NCI-H1105 (cell line): ENCODE measurements at regions not wholly inside any gene's neighbourhood (a gene's known extent, or its start where the extent isn't known, plus 50 kb on each side); places are given as distances from the start of the nearest gene placed in this dataset.
A peak's percentile ranks its signal among the peaks of the same experiment; 100 is the strongest.
"Not testable (repeated sequence)": the region's sequence is repeated elsewhere in the genome, so short reads cannot be mapped to it uniquely, and the experiment has no call there.

ENCODE experiments used
- DNase-seq: peaks from one replicate; lab custom pipeline; 2025; lab: John Stamatoyannopoulos, UW

DNA sequence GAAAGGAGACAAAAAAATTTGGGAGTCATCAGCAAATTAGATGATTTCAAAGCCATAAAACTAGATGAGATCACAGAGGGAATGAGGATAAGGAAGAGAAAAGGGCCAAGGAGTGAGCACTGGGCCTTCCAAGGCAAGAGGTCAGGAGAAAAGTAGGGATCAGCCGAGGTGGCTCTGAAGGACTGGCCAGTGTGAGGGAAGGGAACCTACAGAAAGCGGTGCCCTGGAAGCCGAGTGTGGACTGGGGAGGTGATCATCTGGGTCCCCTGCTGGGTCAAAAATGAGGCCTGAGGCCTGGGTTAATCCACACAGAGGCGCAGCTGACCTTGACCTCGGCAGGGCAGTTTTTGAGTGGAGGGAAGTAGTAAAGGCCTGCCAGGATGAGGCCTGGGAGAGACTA, 133.8 kb downstream of the SMIM20 start:
- DNase-seq = no peak

DNA sequence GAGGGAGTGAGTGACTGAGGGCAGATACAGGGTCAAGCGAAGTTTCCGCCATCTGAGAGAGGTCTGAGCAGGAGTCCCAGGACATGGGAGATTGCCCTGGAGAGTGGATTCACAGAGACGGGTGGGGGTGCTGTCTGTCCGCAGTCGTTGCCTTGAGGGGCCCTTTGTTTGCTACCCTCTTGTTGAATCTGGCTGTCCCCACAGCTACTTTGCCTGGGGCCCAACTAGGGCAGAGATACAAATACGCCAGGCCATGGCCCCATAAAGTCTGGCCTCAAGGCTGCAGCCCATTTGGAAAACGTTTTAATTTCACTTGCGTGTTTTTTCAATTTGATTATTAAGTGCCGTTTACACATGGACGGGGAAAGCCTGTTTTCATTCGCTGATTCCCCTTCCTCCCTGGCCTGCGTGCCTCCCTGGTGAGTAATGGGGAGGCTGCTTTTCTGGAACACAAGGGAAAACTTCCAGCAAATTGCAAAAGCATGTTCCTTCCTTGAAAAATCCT, 134.4 kb downstream of the SMIM20 start:
- no peak for DNase-seq

DNA sequence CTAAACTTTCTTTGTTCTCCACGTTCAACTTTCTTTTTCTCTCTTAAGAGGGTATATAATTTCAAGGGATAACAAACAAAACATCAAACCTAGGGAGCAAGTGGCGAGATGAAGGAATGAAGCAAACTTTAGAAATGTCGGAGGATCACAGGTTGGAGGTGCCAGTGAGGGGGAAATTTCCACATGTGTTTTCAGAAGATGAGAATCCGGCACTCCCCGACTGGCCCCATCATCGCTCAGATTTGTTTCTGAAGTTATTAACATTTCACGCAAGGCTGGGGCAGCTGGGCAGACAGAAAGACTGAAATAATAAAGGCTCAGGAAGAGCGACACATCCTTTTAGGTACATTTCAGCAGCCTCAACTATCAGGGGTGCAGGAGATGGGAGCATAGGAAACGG, 134.9 kb downstream of the SMIM20 start:
- no peak for DNase-seq

DNA sequence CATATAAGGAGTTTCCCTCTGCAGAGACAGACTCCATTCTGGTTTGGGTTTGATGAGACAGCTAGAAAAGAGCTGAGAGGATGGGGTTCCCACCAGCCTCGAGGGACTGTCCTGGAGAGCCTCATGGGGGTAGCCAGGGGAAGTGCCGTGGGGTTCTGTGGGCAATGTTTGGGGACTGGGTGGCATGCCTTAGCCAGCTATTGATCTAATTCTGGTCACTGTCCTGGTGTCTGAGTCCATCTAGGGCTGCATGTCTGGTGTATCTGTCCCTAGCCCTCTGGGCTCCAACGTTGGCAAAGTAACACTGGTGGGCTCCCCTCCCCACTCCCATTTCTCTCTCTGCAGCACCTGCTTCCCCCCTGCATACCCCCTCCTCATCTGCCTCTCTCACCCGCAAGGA, 135.4 kb downstream of the SMIM20 start:
- no peak for DNase-seq

DNA sequence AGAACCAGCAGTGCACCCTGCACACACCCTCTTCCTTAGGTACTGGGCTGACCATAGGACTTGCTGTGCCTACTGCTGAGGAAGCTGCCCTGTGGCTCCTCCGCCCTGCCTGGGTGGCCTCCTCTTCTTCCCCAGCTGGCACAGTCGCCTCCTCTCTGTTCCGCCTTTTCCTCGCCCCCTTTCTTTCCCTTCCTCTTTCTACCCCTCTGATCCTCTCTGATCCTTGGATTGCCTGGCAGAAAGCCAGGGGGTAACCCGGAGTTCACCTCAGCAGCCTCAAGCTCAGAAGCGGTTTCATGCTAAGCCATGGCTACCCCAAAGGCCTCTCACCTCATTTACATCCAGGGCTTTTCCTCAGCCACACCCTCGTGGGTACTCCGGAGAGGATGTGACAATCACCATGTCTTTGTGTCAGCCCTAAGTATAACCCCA, 136.2 kb downstream of the SMIM20 start:
- no peak for DNase-seq

DNA sequence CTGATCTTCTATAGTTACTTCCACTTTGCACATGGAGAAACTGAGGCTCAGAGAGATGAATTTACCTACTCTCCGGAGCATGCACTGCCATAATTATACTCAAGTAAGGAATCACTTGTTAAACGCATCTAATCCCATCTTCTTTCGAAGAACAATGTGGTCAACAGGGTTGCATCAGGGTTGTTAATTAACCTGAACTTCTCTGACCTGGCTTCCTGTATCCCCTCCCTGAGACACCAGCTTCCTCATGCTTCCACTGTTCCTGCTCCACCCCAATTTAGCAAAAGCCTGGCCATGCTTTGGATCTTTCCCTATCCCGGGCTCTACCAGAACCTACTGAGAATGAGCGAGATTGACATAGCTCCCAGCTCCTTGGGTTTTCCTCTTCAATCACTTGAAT, 136.7 kb downstream of the SMIM20 start:
- DNase-seq = no peak

DNA sequence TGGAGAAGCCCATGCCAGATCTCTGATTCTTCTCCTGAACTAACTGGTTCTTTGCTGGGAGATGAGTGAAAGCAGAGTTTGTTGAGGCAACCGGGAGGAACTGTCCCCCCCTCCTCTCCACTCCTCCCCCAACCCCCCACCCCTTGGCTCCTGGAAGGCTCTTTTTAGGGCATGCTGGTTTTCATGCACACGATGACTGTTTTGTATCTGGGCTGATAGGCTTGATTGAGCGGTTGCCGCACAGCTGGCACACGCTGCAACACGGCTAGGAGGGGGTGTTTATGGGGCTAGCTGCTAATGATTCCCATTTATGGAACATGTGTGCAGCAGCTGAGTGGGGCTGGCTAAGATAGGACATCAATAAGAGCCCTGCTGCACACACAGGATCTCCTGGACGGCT, 137.2 kb downstream of the SMIM20 start:
- DNase-seq = no peak

DNA sequence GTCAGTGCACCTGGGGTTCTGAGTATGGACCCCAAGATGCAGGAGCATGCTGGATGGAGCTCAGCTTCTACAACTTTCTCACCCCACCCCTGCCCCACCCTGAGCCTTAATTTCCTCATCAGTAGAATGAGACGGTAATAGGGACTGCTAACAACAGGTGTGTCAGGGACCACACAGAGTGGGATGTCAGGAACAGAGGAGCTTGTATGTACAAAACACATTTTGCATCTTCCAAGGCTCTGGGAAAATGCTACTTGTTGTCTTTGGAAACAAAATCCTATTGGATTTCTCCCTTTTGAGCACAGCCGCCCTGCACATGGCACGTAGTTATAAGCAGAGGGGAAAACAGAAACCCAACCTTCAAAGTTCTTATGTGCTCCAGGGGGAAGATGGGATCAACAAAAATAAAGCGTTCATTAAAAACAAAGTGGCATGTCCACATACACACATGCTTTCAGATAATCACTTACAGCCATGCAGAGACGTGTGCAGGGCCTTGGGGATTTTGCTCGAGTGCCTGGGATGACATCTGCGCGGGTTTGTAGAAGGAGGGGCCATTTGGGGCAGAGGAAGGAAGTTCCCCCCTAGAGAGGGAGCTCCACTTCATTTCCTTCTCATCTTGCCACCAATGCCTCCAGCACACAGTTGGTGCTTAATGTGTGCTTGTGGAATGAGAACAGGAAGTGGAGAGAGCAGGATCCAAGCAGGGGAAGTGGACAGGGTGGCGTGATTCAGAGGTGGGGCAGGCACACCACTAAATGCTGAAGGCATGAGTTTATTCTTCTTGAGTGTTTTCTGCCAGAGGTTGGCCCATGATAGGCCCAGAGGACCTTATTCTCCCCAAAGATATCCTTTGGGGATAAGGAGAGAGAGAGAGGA, 138.9 kb downstream of the SMIM20 start:
- no peak for DNase-seq

DNA sequence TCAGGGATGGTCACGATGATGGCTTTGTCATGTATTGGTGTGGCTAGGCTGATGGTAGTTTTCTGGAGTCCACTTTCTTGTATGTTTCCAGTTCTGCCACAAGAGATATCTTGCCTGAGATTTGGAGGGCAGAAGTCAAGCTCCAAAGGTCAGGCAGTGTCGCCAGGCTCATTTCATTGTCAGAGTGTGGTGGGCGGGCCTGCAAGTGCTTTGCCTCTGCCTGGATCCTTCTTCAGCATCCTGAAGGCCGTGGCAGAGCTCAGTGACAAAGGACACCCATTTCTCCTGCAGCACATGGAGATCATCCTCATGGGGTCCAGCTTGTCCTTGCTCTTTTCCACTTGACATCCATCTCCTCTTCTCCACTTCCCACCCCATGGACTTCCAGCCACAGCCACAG, 139.7 kb downstream of the SMIM20 start:
- DNase-seq = no peak

DNA sequence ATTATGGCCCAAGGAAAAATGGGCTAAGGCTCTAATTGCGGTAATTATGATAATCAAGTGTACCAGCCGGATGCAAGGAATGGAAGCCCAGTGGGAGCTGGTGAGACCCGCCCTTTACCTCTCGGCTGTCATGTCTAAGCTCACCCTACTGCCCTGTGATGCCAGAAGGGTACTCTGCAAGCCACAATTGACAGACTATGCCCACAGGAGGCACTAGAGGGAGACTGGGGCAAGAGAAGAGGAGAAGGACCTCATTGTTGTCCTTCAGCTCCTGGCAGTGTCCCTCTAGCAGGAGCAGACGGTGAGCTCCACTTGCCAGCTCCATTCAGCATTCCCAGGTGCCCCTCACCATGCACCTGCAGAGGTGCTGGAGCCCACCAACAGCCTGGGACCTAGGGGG, 141.8 kb downstream of the SMIM20 start:
- DNase-seq = no peak

DNA sequence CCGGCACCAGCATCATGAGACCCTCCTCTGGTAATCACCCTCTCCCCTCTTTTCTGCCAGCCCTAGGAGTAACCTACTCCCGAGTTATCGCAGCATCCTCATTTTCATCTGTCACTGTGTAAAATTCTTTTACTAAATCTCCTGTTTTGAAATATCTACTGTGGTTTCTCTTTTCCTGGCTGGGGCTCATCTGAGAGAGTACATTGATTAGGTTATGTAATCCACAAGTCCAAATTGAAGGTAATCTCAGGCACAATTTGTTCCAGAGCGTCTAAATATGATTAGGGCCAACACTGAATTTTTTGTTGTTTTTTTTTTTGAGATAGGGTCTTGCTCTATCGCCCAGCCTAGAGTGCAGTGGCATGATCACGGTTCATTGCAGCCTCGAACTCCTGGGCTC, 142.4 kb downstream of the SMIM20 start:
- no peak for DNase-seq

DNA sequence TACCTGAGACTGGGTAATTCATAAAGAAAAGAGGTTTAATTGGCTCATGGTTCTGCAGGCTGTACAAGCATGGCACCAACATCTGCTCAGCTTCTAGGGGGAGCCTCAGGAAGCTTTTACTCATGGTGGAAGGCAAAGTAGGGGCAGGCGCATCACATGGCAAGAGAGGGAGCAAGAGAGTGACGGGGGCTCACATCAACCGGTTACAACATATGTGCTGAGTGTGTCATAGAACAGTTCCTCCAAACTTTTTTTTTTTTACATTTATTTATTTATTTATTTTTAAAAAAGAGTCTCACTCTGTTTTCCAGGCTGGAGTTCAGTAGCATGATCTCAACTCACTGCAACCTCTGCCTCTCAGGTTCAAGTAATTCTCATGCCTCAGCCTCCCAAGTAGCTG, 143.8 kb downstream of the SMIM20 start:
- DNase-seq = not testable (repeated sequence)

DNA sequence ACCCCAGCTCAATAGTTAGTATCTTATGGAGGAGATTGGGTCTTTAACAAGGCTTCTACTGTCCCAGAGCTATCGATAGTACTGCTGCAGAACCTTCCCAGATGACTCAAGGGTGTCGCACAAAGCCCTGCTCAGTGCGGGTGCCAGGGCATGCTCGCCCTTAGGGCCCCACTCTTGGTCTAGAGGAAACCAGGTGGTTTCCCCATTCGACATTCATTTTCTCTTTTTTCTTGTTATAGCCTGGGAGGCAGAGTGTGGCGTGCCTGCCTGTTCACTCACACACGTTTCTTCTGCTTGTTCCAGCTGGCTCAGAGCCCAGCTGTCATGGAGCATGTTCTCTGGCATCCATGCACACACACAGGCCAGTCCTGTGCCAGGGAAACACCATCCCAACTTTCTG, 144.5 kb downstream of the SMIM20 start:
- DNase-seq = peak; percentile 42

DNA sequence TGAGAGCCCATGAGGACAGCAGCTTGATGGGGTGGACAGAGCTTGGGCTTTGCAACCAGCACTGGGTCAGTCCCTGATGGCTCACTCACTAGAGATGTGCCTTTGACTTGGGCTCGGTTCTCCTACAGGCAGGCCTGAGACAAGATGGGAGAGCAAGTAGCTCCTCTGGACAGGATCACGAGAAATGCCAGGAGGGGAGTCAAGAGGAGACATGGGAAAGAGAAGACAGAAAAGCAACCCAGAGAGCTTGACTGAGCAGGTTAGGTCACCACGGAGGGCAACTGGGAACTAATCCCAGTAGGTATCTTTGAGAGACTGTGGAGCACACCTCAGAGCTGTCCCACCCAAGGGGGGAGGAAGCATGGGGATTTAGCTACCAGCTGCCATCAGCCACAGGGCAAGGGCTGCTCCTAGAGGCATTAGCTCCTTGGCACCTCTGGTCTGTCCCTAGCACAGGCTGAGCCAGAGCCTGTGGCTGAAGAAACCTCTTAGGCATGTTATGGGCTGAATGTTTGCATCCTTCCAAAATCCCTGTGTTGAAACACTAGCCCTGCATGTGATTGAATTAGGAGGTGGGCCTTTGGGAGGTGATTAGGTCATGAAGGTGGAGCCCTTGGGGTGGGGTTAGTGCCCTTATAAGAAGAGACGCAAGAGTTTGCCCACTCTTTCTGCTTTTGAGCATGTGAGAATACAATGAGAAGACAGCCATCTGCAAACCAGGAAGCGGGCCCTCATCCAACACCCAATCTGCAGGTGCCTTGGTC, 145.6 kb downstream of the SMIM20 start:
- no peak for DNase-seq

DNA sequence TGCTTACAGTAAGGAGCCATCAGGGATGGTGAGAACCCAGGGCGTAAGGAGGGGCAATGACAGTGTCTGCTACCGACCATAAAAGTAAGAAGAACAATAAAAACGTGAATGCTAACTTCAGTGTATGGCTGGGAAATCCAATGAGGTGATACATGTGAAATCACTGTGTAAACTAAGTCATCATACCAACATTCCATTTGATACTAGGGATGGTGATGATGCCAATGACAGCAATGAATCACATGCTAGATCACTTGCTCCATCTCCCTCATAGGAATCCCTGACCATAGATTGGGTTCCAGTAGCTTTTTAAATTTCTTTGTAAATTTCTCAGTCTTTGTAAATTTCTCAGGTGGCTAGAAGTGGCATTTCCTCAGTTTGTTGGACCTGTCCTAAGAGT, 146.3 kb downstream of the SMIM20 start:
- no peak for DNase-seq

DNA sequence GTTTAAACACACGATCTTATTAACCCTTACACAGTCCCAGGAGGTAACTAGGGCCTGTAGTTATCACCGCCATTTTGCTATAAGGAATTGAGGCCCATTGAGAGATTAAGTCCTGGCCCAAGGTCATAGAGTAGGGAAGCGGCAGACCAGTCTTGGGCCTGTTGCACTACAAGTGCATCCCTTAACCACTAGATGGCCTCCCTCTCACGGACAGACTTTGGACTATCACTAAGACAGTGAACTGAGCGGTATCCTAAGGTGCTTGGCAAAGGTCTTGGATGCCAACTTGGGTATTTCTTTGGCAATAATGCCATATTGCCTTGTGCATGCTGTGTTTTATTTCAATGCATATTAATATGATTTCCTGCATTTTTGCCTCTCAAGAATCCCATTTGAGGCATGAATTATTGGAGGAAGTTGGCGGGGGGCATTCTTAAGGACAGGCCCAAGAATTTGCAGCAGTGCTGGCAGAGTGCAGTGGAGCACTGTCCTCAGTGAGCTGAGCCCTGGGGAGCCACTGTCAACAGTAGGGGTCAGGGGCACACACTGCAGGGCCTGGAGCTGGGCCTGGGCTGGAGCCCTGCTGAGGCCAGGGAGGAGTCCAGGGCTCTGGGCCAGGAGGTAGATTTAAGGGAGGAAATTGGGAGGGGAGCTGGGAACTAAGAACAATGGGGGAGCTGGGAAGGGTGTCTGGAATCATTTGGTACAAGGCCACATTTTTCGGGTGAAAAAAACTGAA, 147.4 kb downstream of the SMIM20 start:
- no peak for DNase-seq

DNA sequence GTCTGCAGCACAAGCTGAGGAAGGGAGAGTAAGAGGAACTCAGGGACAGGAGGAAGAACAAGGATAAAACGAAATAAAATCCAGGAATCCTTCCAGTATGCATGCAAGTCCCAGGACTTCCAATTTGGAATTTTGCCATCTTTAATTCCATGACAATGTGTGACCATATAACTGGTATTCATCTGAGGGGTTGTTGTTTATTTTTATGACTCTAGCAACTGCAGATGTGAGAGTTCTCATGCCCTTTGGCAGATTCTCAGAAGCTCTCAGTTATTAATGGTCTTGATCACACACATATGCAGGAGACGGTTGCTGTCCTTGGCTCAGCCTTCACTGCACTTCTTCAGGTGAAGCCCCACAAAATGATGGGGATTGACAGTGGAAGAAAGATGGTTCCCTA, 148.2 kb downstream of the SMIM20 start:
- no peak for DNase-seq

DNA sequence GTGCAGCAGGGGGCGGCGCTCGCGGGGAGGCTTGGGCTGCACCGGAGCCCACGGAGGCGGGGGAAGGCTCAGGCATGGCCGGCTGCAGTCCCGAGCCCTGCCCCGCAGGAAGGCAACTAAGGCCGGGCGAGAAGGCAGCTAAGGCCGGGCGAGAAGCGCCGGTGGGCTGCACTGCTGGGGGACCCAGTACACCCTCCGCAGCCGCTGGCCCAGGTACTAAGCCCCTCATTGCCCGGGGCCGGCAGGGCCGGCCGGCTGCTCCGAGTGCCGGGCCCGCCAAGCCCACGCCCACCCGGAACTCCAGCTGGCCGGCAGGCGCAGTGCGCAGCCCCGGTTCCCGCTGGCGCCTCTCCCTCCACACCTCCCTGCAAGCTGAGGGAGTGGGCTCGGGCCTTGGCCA, 150.0 kb downstream of the SMIM20 start:
- DNase-seq = not testable (repeated sequence)

DNA sequence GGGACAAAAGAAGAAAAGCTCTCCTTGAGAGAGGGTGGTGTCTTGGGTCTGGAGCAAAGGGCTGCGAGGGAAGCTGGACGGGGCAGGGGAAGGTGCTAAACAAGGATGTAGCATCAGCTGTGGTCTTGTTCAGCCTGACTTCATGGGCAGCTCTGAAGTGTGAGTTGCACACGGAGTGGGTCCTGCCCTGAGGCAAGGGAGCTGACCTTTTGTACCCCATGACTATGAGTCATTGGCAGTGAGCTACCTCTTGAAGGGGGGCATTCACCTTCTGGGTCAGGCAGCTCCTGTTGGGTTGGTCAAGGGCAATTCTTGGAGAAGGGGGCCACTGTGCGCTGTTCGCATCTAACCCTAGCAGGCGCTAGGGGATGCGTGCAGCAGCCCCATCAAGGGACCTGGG, 151.8 kb downstream of the SMIM20 start:
- no peak for DNase-seq

DNA sequence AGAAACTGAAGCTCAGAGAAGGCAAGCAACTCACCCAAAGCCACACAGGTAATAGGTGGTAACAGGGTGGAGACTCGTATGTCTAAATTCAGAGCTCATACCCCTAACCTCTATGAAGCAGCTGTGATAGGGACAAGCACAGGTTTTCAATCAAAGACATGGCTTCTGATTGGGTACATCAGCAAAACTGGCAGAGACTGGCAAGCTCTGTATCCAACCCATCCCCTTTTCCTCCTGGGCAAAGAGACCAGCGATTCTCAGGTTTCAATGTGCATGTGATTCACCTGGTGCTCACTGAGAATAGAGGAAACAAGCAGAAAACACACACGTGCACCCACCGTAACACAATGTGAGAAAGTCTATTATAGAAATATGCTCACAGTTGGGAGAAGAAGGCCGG, 153.0 kb downstream of the SMIM20 start:
- DNase-seq = no peak

DNA sequence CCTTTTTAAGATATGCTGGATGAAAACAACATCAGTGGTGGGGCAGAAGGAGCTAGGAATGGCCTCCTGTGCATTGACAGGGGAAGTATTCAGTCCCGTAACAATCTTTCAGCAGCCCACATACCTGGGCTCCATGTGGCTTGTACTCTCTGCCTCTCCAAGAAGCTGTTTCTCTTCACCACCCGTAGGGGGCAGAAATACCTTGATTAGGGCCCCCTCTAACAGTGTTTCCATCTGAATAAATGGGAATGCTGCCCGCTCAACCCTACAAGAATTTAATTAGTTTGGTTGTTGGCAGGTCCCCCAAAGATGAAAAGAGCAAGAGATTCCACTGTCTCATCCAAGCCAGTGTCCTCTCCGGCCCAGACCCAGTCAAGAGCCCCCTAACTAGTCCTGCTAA, 155.2 kb downstream of the SMIM20 start:
- no peak for DNase-seq

DNA sequence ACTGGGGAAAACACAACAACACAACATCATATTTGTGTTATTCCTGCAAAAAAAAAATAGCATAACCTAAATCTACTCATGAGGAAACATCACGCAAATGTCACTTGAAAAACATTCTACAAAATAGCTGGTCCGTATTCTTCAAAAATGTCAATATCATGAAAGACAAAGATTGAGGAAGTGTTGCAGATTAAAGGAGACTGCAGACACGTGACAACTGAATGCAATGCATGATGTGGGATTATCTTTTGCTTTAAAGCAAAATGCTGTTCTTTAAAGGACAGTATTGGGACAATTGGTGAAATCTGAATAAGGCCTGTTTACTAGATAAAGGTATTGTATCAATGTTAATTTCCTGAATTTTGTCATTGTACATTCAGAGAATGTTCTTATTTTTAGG, 157.7 kb downstream of the SMIM20 start:
- no peak for DNase-seq
